AG09319 (cell line): ENCODE measurements at regions not wholly inside any gene's neighbourhood (a gene's known extent, or its start where the extent isn't known, plus 50 kb on each side); places are given as distances from the start of the nearest gene placed in this dataset.

Experiments
- DNase-seq: peaks from one replicate; pipeline ENCODE4 v3.0.0-alpha.2; 2010; ENCODE audit warnings: low read depth; ENCODE audit errors: extremely low read depth
- CTCF ChIP-seq: IDR thresholded peaks from 2 replicates; pipeline ENCODE4 v1.5.1; 2011; ENCODE audit warnings: low read depth, mild to moderate bottlenecking, inconsistent platforms, low read length, moderate library complexity

GRCh38 chr6:82068721-82069120 is 178.8 kb downstream of the IBTK start:
- TF ChIP-seq CTCF, result no peak
- no peak for DNase-seq

GRCh38 chr6:82066991-82067411 is 180.5 kb downstream of the IBTK start:
- no peak for DNase-seq
- no peak for TF ChIP-seq CTCF

GRCh38 chr6:82066196-82066595 is 181.3 kb downstream of the IBTK start:
- TF ChIP-seq CTCF, result no peak
- DNase-seq, result no peak

- no peak for TF ChIP-seq CTCF
- no peak for DNase-seq
These were observed 184.0 kb downstream of the IBTK start for GRCh38 chr6:82063574-82063973.

GRCh38 chr6:82062219-82062618 is 185.3 kb downstream of the IBTK start:
- no peak for TF ChIP-seq CTCF

GRCh38 chr6:82057846-82058554 is 189.5 kb downstream of the IBTK start:
- no peak for TF ChIP-seq CTCF
- peak; percentile 35 for DNase-seq

More at GRCh38 chr6:82062219-82062618, 185.3 kb downstream of the IBTK start:
- DNase-seq, result no peak

GRCh38 chr6:82056567-82056966 is 191.0 kb downstream of the IBTK start:
- no peak for TF ChIP-seq CTCF
- DNase-seq, result no peak
